DMS53 treated with DMSO at 0.1 percent for 48 hours (cell line): ENCODE measurements at regions not wholly inside any gene's neighbourhood (a gene's known extent, or its start where the extent isn't known, plus 50 kb on each side); places are given as distances from the start of the nearest gene placed in this dataset.
A peak's percentile ranks its signal among the peaks of the same experiment; 100 is the strongest.

Source experiments
- DNase-seq: peaks from one replicate; lab custom pipeline; 2025; ENCODE audit not compliant: unreplicated experiment; lab: John Stamatoyannopoulos, UW

- no peak for DNase-seq
Observed at GRCh38 chr6:19127081-19127480, 710.1 kb upstream of the ID4 start.

GRCh38 chr6:19128701-19129100, 708.5 kb upstream of the ID4 start:
- no peak for DNase-seq

GRCh38 chr6:19135706-19136105, 701.5 kb upstream of the ID4 start:
- DNase-seq = no peak

GRCh38 chr6:19137505-19137904, 699.7 kb upstream of the ID4 start:
- peak; percentile 11 for DNase-seq

GRCh38 chr6:19142275-19142674, 694.9 kb upstream of the ID4 start:
- DNase-seq = no peak

- no peak for DNase-seq
Observed at GRCh38 chr6:19150307-19150706, 686.9 kb upstream of the ID4 start.

- no peak for DNase-seq
Observed at GRCh38 chr6:19153270-19153980, 683.7 kb upstream of the ID4 start.

- no peak for DNase-seq
Observed at GRCh38 chr6:19153981-19154295, 683.2 kb upstream of the ID4 start.

- no peak for DNase-seq
Observed at GRCh38 chr6:19156443-19156842, 680.7 kb upstream of the ID4 start.

GRCh38 chr6:19157486-19157885, 679.7 kb upstream of the ID4 start:
- no peak for DNase-seq

GRCh38 chr6:19158586-19158985, 678.6 kb upstream of the ID4 start:
- no peak for DNase-seq

- no peak for DNase-seq
Observed at GRCh38 chr6:19159089-19159488, 678.1 kb upstream of the ID4 start.

- DNase-seq = no peak
Observed at GRCh38 chr6:19159561-19159960, 677.6 kb upstream of the ID4 start.

GRCh38 chr6:19160081-19160730, 677.0 kb upstream of the ID4 start:
- no peak for DNase-seq

GRCh38 chr6:19167251-19167650, 669.9 kb upstream of the ID4 start:
- DNase-seq = no peak

- DNase-seq = no peak
Observed at GRCh38 chr6:19169366-19169765, 667.8 kb upstream of the ID4 start.

GRCh38 chr6:19175023-19175422, 662.1 kb upstream of the ID4 start:
- no peak for DNase-seq

GRCh38 chr6:19180348-19181072, 656.7 kb upstream of the ID4 start:
- no peak for DNase-seq

- no peak for DNase-seq
Observed at GRCh38 chr6:19181211-19181610, 656.0 kb upstream of the ID4 start.

- no peak for DNase-seq
Observed at GRCh38 chr6:19193624-19194023, 643.5 kb upstream of the ID4 start.

GRCh38 chr6:19204445-19204844, 632.7 kb upstream of the ID4 start:
- DNase-seq = no peak

GRCh38 chr6:19205076-19205475, 632.1 kb upstream of the ID4 start:
- DNase-seq = no peak
